ENCODE measurements at regions not wholly inside any gene's neighbourhood (a gene's known extent, or its start where the extent isn't known, plus 50 kb on each side); places are given as distances from the start of the nearest gene placed in this dataset.

DNA sequence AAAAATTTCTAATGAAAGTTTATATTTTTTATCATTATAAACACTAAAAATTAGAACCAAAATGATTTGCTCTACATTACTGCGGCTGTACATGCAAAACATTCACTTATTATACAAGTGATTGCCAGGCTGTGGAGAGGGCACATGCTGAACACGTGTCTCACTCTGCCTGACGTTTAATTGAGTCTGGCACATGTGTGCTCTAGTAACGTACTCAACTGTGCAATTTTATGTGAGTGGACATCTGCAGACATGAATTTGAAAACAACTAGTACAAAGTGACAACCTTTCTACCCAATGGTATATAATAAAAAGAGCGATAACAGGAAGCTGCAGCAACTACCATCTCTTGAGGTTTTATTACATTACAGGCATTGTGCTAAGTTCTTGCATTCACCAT is 341.4 kb downstream of the KLF12 start:
- DNase-seq (ENCODE audit: low spot score), result no peak
- H3K79me2 ChIP-seq, result no peaks in the 10 kb centered on the region
- no peak for TF ChIP-seq EZH2phosphoT487 (IDR thresholded peaks at IDR 0.05; ENCODE audit: low read depth, severe bottlenecking, unreplicated experiment)
- no peak for TF ChIP-seq CTCF (IDR thresholded peaks at IDR 0.05; ENCODE audit: poor library complexity)
- no peak for TF ChIP-seq EZH2 (IDR thresholded peaks at IDR 0.05; ENCODE audit: borderline replicate concordance)
- no peak overlapping the region for H3K4me2 ChIP-seq
- H3K4me3 ChIP-seq, result no peak overlapping the region
- H2AFZ ChIP-seq, result no peak overlapping the region
- H3K27me3 ChIP-seq, result no peaks in the 10 kb centered on the region
- 74% methylated on average over 5 of the region's 5 CpGs for WGBS (ENCODE audit: low lambda C conversion rate, missing lambda C conversion rate)
- no peaks in the 10 kb centered on the region for H3K9me3 ChIP-seq (ENCODE audit: low read depth)
- no peak overlapping the region for H3K27ac ChIP-seq
- H3K9me2 ChIP-seq (replicated peaks; ENCODE audit: insufficient read depth), result no peaks in the 10 kb centered on the region
- no peaks in the 10 kb centered on the region for H4K20me1 ChIP-seq (ENCODE audit: insufficient read depth, poor library complexity, severe bottlenecking)
- H3K4me1 ChIP-seq (ENCODE audit: insufficient read depth), result no peaks in the 10 kb centered on the region
- no peaks in the 10 kb centered on the region for H3K36me3 ChIP-seq (replicated peaks; ENCODE audit: insufficient read depth, low read depth)

DNA sequence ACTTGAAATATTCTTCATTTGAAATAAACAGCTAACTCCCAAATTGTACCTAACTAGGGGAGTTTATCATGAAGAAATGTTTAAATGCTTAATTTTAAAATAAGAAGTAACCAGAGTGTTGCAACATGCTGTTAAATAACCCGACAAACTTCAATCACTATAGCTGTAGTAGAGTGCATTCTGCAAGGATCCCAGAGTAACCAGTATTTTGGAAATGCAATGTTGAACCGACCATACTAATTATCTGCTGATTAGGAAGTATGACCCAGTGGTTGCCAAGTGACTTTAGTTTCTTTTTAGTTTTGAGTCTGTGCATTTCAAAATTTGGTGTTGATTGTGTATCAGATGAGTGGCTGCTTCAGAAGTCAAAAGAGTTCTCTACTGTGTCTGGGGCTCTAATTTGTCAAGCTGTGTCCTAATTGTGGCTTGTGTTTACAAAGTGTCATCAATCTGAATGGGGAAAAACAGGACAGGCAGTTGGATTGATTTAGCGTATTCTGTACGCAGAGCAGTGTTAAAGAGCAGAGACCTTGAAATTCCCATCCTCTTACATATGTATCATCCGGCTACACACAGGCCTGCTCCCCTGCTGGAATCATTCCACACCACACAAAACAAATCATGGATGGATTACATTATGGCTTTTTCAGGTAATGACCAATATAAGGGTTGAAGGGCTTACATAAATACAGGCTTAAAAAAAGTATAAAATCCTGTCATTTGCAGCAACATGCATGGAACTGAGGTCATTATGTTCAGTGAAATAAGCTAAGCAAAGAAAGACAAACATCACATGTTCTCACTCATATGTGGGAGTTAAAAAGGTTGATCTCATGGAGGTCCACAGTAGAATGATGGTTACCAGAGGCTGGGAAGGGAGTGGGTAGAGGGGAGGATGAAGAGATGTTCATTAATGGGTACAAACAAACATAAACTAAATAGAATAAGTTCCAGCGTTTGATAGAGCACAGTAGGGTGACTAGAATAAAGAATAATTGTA is 351.5 kb downstream of the KLF12 start:
- Histone ChIP-seq H3K4me2 (no peak overlapping the region), H3K27me3 (no peaks in the 10 kb centered on the region), H3K27ac (no peak overlapping the region), H3K36me3 (replicated peaks; ENCODE audit: insufficient read depth, low read depth) (no peaks in the 10 kb centered on the region), H3K9me2 (replicated peaks; ENCODE audit: insufficient read depth) (no peaks in the 10 kb centered on the region), H3K9me3 (ENCODE audit: low read depth) (no peaks in the 10 kb centered on the region), H4K20me1 (ENCODE audit: insufficient read depth, poor library complexity, severe bottlenecking) (no peaks in the 10 kb centered on the region), H2AFZ (no peak overlapping the region), H3K4me1 (ENCODE audit: insufficient read depth) (peaks cover 3% of the 10 kb centered on the region), H3K4me3 (no peak overlapping the region), H3K79me2 (no peaks in the 10 kb centered on the region)
- 79% methylated on average over 6 of the region's 6 CpGs for WGBS (ENCODE audit: low lambda C conversion rate, missing lambda C conversion rate)
- TF ChIP-seq EZH2 (IDR thresholded peaks at IDR 0.05; ENCODE audit: borderline replicate concordance) (no peak), CTCF (IDR thresholded peaks at IDR 0.05; ENCODE audit: poor library complexity) (no peak), EZH2phosphoT487 (IDR thresholded peaks at IDR 0.05; ENCODE audit: low read depth, severe bottlenecking, unreplicated experiment) (no peak)
- DNase-seq (ENCODE audit: low spot score), result no peak

DNA sequence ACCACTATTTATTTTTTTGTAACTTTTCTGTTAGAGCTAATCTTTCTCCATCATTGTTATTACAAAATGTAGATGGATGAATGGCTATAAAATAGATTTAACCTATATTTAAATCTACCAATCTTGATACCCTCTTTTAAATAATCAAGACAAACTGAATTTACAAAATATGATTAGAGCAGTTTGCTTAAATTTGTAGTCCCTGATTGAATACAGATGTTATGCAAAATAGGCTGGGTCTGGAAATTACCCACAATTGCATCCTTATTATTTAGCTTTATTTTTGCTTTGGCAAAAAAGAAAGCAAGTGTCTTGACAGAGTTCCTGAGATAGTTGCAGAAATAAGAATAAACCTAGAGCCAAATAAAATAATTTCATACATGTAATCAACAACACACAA is 352.8 kb downstream of the KLF12 start:
- no peaks in the 10 kb centered on the region for H3K9me3 ChIP-seq (ENCODE audit: low read depth)
- no peak overlapping the region for H3K4me3 ChIP-seq
- no peak for DNase-seq (ENCODE audit: low spot score)
- no peaks in the 10 kb centered on the region for H3K27me3 ChIP-seq
- H3K4me2 ChIP-seq, result no peak overlapping the region
- no peaks in the 10 kb centered on the region for H3K9me2 ChIP-seq (replicated peaks; ENCODE audit: insufficient read depth)
- H2AFZ ChIP-seq, result no peak overlapping the region
- no peaks in the 10 kb centered on the region for H3K79me2 ChIP-seq
- TF ChIP-seq EZH2 (IDR thresholded peaks at IDR 0.05; ENCODE audit: borderline replicate concordance) (no peak), EZH2phosphoT487 (IDR thresholded peaks at IDR 0.05; ENCODE audit: low read depth, severe bottlenecking, unreplicated experiment) (no peak), CTCF (IDR thresholded peaks at IDR 0.05; ENCODE audit: poor library complexity) (no peak)
- no peak overlapping the region for H3K27ac ChIP-seq
- H3K36me3 ChIP-seq (replicated peaks; ENCODE audit: insufficient read depth, low read depth), result no peaks in the 10 kb centered on the region
- peaks cover 3% of the 10 kb centered on the region for H3K4me1 ChIP-seq (ENCODE audit: insufficient read depth)
- H4K20me1 ChIP-seq (ENCODE audit: insufficient read depth, poor library complexity, severe bottlenecking), result no peaks in the 10 kb centered on the region

Data from hepatocyte (in vitro differentiated cells).